ENCODE measurements at regions not wholly inside any gene's neighbourhood (a gene's known extent, or its start where the extent isn't known, plus 50 kb on each side); places are given as distances from the start of the nearest gene placed in this dataset.

DNA sequence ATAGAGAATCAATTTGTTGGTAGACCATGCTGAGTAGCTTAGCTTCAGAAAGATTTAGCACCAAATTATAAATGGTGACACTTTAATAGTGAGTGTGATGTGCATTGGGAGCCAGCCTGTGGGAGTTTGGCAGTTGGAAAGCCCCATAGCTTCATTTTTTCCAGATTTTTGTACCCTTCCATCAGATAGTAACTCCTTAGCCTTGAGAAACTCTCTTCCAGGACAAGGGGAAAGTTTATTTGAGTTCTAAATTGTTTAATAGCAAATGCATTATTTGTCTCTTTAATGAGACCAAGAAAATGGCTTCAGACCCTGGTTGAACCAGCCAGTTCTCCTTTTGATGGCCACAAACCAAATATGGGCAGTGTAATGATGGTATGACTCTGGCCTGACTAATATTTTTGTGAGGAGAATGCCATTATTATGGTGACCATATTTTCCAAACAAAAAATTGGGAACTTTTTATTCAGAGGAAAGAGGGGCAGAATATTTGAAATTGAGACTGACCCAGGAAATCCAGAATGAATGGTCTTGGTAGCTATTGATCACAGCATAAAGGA, 49.8 kb downstream of the PLCE1 start:
- DNase-seq = no peak

DNA sequence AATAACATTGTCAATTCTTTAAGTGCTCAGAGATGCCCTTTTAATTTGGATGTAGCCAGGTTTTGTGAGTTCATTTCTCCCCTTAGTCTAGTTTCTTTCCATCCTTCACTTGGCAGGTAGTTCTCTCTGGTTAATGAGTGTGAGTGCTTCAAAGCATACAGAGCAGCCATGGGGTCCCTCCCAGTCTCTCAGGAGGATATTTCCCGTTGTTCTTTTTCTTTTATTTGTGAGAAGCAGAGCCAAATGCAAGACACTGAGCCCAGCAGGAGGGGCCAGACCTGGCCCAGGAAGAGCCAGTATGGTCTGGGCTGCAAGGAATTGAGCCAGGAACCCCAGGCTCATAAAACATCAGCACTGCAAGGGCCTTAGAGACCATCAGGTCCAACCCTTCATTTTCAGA, 52.4 kb downstream of the PLCE1 start:
- DNase-seq = no peak

DNA sequence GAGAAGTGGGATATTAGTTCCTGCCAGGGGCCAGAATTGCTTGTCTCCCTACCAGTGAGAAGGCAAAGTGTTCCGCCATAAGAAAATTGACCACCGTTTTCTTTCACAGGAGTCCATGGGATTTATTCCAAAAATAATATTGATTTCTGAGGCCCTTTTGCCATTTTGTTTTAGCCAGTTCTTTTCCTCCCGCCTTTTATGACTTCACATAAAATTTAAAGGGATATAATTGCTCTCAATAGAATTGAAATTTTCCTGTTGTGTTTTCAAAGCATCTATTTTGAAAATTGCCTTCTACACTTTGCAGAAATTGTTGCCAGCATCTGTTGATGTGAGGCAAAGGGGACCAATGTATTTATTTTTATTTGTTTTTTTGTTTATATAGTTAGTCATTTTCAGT, 53.6 kb downstream of the PLCE1 start:
- DNase-seq = no peak

DNA sequence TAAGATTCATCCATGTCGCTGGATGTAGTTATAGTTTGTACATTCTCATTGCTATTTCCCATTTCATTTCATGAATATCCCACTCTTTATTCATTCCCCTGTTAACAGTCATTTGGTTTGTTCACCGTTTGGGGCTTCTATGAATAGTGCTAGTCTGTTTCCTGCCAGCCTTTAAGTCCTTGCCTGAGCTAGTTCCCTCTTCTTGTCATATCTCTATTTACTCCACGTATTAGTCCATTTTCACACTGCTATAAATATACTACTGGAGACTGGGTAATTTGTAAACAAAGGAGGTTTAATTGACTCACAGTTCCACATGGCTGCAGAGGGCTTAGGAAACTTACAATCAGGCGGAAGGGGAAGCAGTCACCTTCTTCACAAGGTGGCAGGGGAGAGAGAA, 56.2 kb downstream of the PLCE1 start:
- no peak for DNase-seq

DNA sequence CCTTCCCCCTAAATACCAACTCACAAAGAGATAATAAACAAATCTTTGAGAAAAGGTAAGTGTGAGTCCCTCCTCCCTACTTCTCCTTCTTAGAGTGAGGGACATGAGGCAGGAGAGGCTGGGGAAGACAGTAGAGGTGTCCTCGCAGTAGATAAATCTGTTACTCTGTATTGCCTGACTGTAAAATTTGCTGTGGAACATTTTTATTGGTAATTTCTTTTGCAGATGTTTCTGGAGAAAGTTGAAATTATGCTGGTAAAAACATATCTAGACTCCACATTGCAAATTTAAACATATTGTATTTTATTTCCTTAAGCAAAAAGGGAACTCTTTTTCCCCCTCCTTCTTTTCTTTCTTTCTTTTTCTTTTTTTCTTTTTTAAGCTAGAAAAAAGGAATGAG, 58.5 kb downstream of the PLCE1 start:
- no peak for DNase-seq

DNA sequence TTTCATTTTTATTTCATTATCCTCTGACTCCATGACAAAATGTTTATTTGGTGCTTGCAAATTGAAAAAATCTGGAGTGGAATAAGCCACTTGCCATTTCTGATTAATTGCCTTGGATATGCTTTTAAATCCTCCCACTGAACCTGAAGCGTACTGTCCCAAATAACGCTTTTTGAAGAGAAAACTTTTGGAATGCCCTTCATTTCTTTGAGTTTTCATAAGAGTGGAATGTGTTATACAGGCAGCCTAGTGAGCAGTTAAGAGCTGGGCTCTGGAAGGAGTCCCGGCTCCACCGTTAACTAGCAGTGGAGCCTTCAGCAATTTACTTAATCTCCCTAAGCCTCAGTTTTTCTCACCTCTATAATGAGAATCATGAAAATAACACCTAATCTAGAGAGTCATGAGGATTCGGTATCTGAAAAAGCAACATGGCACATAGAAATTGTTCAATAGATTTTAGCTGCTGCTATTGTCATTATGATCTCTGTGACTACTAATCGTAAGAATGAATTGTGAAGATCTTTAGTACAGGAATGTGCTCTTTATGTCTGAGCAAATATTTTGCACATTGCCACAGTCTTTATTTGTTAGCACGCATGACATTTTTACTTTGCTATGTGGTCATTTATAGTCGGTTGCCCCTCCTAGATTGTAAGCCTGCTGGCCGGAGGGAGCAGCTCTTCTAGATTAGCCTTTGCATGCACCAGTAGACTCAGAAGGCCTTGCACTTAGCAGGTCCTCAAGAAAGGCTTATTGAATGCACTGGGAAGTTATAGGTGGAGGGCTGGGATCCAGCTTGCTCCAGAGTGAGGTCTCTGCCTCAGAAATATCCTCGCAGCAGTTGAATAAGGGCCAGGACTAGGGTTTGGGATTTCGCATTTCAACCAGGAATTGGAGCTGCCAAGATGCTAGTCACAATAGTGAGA, 59.4 kb downstream of the PLCE1 start:
- DNase-seq = no peak

DNA sequence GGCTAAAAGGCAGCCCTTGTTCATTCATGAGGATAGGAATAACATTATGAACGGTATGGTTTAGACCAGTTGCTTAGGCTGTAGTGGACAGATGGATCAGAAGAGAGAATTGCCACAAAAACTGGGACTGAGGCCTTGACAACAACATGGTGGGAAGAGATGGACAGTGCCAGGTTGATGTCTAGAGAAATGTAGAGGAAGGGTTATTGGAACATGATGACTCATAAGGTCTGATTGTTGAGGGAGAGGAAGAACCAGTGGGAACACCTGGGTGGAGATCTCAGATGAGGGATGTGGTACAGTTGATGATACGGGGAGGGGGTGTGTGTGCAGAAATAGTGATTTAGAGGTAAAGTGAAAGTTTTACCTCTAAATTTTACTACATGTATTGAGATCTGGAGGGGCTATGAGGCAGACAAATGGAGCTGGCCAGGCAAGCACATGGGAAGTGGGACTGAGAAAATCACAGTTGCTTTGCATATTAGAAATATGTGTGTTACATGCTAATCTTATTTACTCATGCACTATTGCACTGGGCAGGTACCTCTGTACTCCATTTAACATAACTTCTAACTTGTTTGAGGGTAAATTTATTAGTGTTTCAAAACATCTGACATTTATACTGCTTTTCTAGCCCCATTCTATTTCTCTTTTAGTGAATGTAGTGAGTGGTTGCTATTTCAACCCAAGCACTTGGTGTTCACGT, 65.6 kb downstream of the PLCE1 start:
- no peak for DNase-seq

DNA sequence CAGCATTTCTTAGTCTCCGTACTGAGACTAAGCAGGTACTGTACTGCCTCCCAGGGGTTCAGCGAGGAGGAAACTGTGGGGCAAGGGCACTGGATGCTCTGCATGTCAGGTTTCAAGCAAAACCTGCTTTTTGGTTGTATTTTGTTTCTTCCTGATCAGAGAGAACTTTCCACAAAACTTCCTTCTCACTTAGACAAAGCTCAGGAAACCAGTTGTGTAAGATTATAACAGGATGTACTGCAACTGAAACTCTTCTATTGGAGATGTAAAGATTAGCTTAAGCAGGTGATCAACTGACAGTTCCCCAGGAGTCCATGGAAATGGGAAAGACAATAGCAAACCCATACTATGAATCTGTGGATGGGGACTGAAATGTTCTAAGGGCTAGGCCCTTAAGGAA, 67.3 kb downstream of the PLCE1 start:
- DNase-seq = no peak

DNA sequence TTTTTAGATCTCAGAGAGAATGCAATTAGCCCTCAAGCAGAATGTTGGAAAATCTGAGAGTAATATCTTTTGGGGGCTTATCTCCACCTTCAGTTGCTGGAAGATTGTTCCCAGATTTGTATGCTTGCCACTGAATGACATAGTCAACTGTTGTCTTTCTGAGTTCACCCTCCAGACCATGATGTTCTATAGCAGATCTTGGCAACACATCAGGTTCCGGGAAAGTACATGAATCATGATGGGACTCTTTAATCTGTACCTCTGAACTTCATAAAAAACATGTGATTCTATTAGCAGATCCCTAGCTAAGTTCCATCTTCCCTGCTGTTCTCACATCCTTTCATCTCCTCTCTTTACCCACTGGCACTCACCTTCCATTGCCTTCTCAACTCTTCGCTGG, 68.9 kb downstream of the PLCE1 start:
- DNase-seq = no peak

DNA sequence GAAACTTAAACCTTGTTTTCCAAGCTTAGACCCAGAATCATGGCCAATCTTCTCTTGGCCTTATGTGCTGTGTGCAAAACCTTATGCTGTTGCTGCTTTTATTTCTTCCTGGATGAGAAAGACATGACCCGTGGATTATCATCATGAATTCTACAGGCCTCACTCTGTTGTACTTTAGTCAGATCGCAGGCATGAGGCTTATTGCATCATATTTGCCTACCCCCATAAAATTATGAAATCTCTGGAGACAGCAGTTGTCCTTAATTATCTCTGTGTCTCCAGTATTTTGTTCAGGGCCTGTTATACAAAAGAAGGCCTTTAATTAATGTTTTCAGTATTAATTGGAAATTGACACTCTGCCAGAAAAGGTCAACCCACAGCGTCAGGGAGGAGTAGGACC, 71.6 kb downstream of the PLCE1 start:
- no peak for DNase-seq

DNA sequence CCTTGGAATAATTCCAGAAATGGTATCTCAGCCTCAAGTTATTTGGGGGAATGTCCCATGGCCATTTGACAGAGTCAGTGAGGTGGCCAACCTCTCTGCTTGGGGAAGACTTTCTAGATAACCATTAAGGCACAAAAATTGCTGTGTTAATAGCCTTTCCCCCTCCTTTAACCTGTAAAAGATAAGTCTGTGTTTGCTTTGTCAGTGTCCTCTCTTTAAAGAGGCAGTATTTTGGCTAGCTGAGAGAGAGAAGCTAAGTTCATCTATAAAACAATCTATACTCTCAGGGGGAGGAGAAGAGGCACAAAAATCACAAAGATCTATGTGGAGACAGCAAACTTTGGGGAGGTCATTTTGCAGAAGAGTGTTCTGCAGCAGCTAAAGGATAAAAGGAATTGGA, 72.1 kb downstream of the PLCE1 start:
- no peak for DNase-seq

DNA sequence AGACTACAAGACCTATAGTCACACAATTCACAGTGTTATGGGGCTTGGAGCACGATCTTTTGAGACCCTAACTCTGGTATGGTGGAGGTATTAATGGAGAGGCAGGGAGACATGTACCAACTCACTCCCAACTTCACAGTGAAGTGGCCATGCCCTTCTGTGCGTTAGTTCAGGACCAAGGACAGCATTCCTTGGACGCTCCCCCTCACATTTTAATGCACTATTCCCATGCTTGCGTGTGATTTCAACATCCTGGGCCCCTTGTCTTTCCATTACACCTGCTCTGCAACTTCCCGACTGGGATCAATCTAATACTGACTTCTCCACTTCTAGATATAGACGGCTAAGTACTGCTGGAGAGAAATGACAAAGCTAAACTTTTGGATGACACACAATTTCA, 72.7 kb downstream of the PLCE1 start:
- no peak for DNase-seq

DNA sequence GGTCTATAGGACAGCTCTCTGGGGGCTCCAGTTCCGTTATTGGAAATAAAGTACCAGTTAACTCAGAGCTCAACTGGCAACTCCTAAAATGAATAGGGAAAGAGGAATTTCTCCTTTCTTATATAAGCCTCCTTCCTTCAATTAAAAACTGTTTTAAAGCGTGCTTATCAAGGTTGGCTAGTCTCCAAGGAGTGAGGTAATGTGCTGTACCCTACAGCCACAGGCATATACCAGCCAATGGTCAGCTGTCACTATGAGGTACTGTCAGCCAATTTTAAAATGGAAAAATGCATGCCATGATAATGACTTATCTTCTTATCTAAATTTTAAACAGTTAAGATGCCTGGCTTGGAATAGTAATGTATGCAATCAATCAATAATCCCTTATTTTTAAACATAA, 76.2 kb downstream of the PLCE1 start:
- DNase-seq = no peak

DNA sequence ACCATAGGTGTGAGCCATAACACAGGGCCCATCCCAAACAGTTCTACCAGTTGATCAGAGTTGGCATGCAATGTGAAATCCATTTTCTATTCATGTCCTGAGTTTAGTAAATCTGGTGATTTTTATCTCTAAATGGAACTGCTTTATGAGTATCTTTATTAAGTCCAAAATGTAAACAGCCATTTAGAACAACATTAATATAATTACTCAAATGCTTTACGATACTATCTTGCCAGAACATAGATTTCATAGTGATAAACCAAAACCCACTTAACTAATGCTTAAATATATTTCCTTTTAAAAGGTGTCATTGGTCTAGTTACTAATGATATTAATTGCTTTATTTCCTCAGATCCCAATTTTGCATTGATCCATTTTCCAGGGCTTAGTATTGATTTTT, 80.7 kb downstream of the PLCE1 start:
- DNase-seq = no peak

DNA sequence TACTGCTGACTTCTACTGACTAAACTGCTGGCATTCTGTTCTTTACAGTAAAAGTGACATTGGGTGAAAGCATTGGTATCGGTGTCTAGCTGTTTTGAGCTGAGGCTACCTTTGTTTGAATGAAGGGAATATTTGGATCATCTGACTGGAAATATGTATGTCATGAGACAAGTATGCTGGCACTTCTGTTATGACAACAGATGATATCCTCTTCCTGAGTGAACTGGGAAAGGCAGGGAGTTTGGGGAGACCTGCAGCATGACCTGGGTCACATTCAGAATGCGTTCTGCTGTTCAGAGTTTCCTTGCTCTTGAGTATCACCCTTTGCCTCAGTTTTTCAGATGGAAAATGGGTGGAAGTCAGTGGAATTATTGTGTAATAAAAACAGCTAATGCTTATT, 81.8 kb downstream of the PLCE1 start:
- DNase-seq = no peak

DNA sequence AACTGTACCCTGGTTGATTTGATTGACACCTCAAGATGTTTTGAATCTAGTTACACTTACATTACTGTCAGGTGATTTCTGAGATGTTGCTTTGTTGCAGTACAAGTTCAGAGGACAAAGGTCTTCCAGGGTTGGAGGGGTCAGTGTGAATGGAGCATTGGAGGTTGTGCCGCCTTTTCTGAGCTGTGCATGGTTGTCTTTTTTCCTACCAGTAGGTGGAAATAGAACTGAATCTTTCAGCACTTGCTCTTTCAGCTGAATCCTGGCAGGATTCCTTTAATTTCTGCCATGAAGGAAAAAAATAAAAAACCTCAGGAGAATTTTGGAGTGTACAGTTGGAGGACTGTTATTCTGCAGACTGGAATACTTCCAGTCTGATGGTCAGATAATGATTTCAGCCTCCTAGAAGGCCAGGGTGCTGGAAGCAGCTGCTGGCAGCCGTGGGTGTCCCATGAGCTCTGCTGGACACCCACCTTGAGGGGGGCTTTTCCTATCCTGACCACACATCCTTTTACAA, 82.7 kb downstream of the PLCE1 start:
- peak; percentile 13 for DNase-seq

DNA sequence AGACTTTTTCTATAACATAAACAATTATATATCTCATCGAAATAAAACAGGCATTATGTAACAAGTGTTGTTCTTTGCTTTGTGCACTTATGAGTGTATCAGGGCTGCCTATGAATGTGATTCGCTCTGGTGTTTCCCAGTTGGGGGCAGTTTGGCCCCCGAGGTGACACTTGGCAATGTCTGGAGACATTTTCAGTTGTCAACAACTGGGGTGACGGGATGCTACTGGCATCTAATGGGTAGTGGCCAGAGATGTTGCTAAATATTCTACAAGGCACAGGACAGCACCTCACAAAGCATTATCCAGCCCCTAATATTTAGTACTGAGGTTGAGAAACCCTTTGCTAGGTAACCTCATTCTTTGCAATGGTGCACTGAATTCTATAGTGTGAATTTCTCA, 83.3 kb downstream of the PLCE1 start:
- DNase-seq = no peak

DNA sequence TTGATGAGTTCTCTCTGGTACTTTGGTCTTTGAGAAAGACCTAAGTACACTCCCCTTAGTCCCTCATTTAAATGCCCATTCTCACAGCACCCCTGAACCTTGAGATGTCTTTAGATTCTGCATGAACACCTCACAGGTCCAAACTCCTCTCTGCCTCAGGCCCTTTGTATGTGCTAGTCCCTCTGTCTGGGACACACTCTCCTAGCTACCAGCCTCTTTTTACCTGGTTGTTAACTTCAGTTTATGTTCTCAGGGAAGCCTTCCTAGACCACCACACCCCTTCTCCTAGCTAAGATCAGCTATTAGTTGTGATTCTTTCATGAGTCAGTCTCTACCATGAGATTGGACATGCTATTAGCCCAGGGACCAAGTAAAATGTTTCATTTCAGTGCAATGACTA, 86.4 kb downstream of the PLCE1 start:
- no peak for DNase-seq

DNA sequence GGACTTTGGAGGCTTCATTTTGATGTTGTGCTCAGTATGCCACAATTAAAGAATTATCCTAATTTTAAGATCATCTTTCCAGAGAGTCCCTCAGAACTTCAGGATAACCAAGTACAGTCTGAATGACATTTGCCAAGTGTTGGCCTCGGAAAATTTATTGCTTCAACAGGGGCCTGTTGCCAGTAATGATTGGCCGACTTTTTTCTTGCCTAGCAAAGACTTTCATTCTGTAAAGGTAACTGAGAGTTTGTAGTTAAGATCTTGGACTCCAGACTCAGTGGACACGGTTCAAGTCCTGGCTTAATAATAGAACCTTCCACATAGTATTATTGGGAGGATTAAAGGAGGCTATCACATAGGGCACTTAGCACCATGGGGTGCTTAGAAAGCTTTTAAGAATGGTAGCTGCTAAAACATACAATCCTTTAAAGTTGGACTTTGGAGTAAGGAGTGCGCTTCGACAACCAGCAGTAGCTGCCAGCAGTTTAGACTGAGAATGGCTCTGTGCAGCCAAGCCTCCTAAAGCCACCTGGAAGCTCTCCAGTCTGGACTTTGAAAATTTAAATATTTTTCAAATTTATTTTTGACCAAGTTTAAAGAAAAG, 90.0 kb downstream of the PLCE1 start:
- DNase-seq = no peak

DNA sequence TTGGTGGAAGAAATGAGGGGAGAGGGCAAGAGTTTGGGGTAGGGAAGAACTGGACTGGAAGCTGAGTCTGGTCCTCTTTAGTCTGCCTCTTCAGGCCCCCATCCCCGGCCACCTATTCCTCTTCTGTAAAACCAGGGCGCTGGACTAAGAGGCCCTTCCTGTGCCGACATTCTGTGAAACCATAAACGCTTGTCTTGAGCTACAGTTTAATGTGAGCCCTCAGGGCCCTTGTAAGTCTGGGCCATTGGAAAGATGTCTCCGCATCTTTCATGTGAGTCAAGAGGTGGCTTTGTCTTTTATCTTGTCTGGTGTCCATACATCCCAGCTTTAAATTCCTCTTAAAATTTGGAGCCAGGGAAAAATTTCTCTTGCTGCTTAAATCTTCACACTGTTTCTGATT, 90.6 kb downstream of the PLCE1 start:
- DNase-seq = no peak

DNA sequence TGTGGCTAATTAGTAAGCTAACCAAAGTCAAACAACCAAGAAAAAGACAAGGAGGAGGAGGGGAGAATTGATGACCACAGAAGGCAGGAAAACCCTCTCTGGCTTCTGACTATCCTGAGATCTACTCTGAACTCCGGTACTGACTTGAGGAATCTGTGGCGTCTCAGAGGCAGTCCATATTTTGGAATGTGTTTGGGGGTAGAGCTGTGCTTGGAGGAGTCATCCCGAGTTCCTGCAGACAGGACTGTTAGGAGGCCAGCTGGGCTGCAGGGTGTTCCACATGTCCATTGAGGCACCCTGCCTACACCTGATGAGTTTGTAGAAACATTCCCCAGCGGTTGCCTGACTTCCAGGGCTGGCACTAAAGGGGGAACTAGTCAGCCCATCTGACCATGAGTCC, 91.6 kb downstream of the PLCE1 start:
- DNase-seq = no peak

DNA sequence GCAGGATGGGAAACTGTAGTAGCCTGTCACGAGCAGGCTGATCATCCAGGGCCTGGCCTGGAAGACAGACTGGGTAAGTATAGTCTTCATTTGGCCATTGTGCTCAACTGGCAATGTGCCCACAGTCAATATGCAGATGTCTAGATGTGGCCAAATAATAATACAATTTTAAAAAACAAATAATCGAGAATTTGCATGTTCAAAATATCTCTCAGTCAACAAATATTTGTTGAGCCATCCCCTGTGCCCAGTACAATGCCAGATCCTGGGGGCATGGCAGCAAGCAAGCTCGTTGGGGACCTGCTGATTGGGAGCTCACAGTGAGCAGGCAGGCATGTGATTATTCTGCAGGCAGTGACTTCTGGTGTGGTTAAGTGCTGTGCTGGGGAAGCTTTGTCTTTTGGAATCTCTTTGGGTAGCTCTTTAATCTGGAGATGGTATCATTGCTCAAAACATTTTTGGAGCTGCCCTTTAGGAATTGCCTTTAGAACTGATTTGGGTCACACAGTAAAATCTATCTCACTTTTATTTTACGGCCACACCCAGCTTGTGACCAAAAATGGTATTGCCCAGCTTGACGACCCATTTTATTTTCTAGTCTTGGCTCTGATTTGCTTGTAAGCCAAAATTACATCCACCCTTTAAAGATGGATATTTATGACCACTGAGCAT, 92.2 kb downstream of the PLCE1 start:
- no peak for DNase-seq
